GM19324 (cell line): ENCODE measurements at regions not wholly inside any gene's neighbourhood (a gene's known extent, or its start where the extent isn't known, plus 50 kb on each side); places are given as distances from the start of the nearest gene placed in this dataset.

Experiments
- ATAC-seq: cut with Tn5 transposase; IDR thresholded peaks from one replicate; pipeline ENCODE4 v1.9.1; 2021; ENCODE audit warnings: mild to moderate bottlenecking, moderate library complexity; ENCODE audit not compliant: unreplicated experiment, low FRiP score

GRCh38 chr2:236936446-236936940 lies 149.2 kb upstream of the COPS8 start:
- ATAC-seq, result no peak

GRCh38 chr2:236938126-236938525 lies 147.6 kb upstream of the COPS8 start:
- ATAC-seq, result no peak

- no peak for ATAC-seq
These were observed 146.4 kb upstream of the COPS8 start for GRCh38 chr2:236939271-236939670.

- ATAC-seq, result no peak
These were observed 145.9 kb upstream of the COPS8 start for GRCh38 chr2:236939721-236940231.

- ATAC-seq, result no peak
These were observed 145.2 kb upstream of the COPS8 start for GRCh38 chr2:236940497-236940896.

GRCh38 chr2:236940916-236941520 lies 144.7 kb upstream of the COPS8 start:
- ATAC-seq, result no peak

GRCh38 chr2:236941551-236941950 lies 144.1 kb upstream of the COPS8 start:
- ATAC-seq, result no peak

- ATAC-seq, result no peak
These were observed 143.1 kb upstream of the COPS8 start for GRCh38 chr2:236942554-236942953.

GRCh38 chr2:236943068-236943467 lies 142.6 kb upstream of the COPS8 start:
- no peak for ATAC-seq

- no peak for ATAC-seq
These were observed 141.7 kb upstream of the COPS8 start for GRCh38 chr2:236943841-236944513.

GRCh38 chr2:236944561-236944960 lies 141.1 kb upstream of the COPS8 start:
- no peak for ATAC-seq

- no peak for ATAC-seq
These were observed 140.2 kb upstream of the COPS8 start for GRCh38 chr2:236945431-236946016.

GRCh38 chr2:236946871-236947270 lies 138.8 kb upstream of the COPS8 start:
- no peak for ATAC-seq

- ATAC-seq, result no peak
These were observed 138.4 kb upstream of the COPS8 start for GRCh38 chr2:236947294-236947693.

GRCh38 chr2:236947896-236948295 lies 137.8 kb upstream of the COPS8 start:
- ATAC-seq, result no peak

GRCh38 chr2:236949089-236949905 lies 136.4 kb upstream of the COPS8 start:
- ATAC-seq, result no peak

GRCh38 chr2:236951830-236952475 lies 133.7 kb upstream of the COPS8 start:
- ATAC-seq, result no peak

GRCh38 chr2:236954641-236955040 lies 131.0 kb upstream of the COPS8 start:
- no peak for ATAC-seq

GRCh38 chr2:236955521-236956030 lies 130.1 kb upstream of the COPS8 start:
- no peak for ATAC-seq

GRCh38 chr2:236956031-236956618 lies 129.6 kb upstream of the COPS8 start:
- ATAC-seq, result no peak
